Osteoblast (primary cell): ENCODE measurements at regions not wholly inside any gene's neighbourhood (a gene's known extent, or its start where the extent isn't known, plus 50 kb on each side); places are given as distances from the start of the nearest gene placed in this dataset.

Source experiments
- DNase-seq: peaks from one replicate; pipeline ENCODE4 v3.0.0; 2011; ENCODE audit warnings: low spot score, mixed read lengths; ENCODE audit not compliant: insufficient read length; ENCODE audit errors: missing footprints
- H2AFZ ChIP-seq: 2 replicates; pipeline ENCODE4 v1.6.0; 2011; ENCODE audit warnings: mild to moderate bottlenecking, low read length
- H3K27ac ChIP-seq: 2 replicates; pipeline ENCODE4 v1.5.1; 2011; ENCODE audit warnings: mild to moderate bottlenecking, low read depth, low read length, moderate library complexity
- H3K27me3 ChIP-seq: 2 replicates; pipeline ENCODE4 v1.6.0; 2012; ENCODE audit warnings: mild to moderate bottlenecking, control low read depth, inconsistent platforms, low read length, moderate library complexity; ENCODE audit not compliant: insufficient read depth
- H3K36me3 ChIP-seq: 2 replicates; pipeline ENCODE4 v1.5.1; 2011; ENCODE audit warnings: mild to moderate bottlenecking, low read length, control low read depth, moderate library complexity; ENCODE audit not compliant: insufficient read depth
- H3K4me1 ChIP-seq: 2 replicates; pipeline ENCODE4 v1.5.1; 2011; ENCODE audit warnings: mild to moderate bottlenecking, low read length, control low read depth, moderate library complexity; ENCODE audit not compliant: insufficient read depth
- H3K4me2 ChIP-seq: 2 replicates; pipeline ENCODE4 v1.6.0; 2011; ENCODE audit warnings: mild to moderate bottlenecking, low read length; ENCODE audit not compliant: insufficient read depth
- H3K4me3 ChIP-seq: fragments of 200-600 bp; sonication (generic); 3 replicates; pipeline ENCODE4 v1.5.1; 2012; ENCODE audit warnings: mild to moderate bottlenecking, low read length, inconsistent platforms; ENCODE audit not compliant: insufficient read depth
- H3K79me2 ChIP-seq: 2 replicates; pipeline ENCODE4 v1.6.0; 2012; ENCODE audit warnings: mild to moderate bottlenecking, low read length, control low read depth, inconsistent platforms; ENCODE audit not compliant: insufficient read depth
- H3K9me3 ChIP-seq: 2 replicates; pipeline ENCODE4 v1.5.1; 2011; ENCODE audit warnings: low read depth, low read length, control low read depth
- H4K20me1 ChIP-seq: 2 replicates; pipeline ENCODE4 v1.6.0; 2012; ENCODE audit warnings: mild to moderate bottlenecking, low read length, control low read depth; ENCODE audit not compliant: insufficient read depth
- CTCF ChIP-seq: IDR thresholded peaks from 2 replicates; pipeline ENCODE4 v1.5.1; 2011; ENCODE audit warnings: mild to moderate bottlenecking, low read depth, low read length, moderate library complexity; ENCODE audit errors: extremely low read depth

DNA sequence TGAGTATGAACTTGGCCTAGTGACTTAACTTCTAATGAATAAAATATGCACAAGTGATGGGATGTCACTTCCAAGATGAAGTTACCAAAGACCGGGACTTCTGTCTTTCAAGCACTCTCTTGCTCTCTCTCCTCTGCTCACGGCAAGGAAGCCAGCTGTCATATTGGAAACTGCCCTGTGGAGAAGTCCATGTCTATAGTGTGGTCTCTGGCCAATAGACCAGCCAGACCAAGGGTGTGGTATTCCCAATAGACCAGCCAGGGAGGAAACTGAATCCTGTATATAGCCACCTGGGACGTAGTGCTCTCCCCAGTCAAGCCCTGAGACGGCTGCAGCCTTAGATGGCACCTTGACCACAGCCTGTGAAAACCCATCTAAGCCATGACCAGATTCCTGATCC, 93.2 kb upstream of the ALX4 start:
- H3K36me3 ChIP-seq = no peaks in the 10 kb centered on the region
- DNase-seq = no peak
- H4K20me1 ChIP-seq = no peaks in the 10 kb centered on the region
- H3K79me2 ChIP-seq = no peaks in the 10 kb centered on the region
- peaks cover 39% of the 10 kb centered on the region for H3K27me3 ChIP-seq
- no peaks in the 10 kb centered on the region for H3K4me1 ChIP-seq
- H3K27ac ChIP-seq = no peak overlapping the region
- H2AFZ ChIP-seq = no peak overlapping the region
- TF ChIP-seq CTCF = no peak
- no peak overlapping the region for H3K4me3 ChIP-seq
- no peak overlapping the region for H3K4me2 ChIP-seq
- H3K9me3 ChIP-seq = no peaks in the 10 kb centered on the region

DNA sequence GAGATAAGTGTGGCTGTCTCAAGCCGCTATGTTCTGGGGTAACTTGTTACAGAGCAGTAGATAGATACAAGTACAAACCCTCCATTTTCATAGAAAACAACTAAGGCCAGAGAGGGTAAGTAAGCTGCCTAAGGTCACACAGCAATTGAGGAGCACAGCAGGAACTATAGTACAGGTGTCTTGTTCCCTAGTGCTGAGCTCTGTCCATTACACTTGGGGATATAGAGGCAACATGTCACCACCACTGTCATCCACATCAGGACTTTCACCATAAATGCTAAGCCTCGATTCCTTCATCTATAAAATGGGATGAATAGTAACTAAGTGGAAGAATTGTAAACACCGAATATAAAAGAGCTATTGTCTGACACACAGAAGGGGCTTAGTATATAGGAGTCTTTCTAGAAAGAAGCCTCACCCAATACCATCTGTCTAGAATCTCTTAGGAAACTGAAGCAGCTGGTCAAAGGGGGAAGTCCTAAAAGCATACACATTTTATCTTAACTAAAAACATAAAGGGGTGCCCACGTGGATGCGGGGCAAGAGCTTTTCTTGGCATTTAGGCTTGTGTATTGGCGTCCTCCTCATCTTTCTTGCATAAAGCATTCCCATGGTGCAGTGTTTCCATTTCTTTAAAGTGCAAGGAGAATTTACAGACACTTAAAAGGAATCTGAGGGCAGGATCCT, 93.8 kb upstream of the ALX4 start:
- Histone ChIP-seq H3K4me3 (no peak overlapping the region), H3K27me3 (peaks cover 39% of the 10 kb centered on the region), H3K36me3 (no peaks in the 10 kb centered on the region), H3K27ac (no peak overlapping the region), H3K4me1 (no peaks in the 10 kb centered on the region), H3K79me2 (no peaks in the 10 kb centered on the region), H2AFZ (no peak overlapping the region), H4K20me1 (no peaks in the 10 kb centered on the region), H3K9me3 (no peaks in the 10 kb centered on the region), H3K4me2 (no peak overlapping the region)
- no peak for DNase-seq
- TF ChIP-seq CTCF = no peak

- no peak overlapping the region for H2AFZ ChIP-seq
- no peak for DNase-seq
- no peaks in the 10 kb centered on the region for H3K36me3 ChIP-seq
- H3K27me3 ChIP-seq = peaks cover 35% of the 10 kb centered on the region
- H3K4me2 ChIP-seq = no peak overlapping the region
- no peaks in the 10 kb centered on the region for H3K79me2 ChIP-seq
- H3K27ac ChIP-seq = no peak overlapping the region
- H3K9me3 ChIP-seq = no peaks in the 10 kb centered on the region
- H3K4me3 ChIP-seq = no peak overlapping the region
- no peaks in the 10 kb centered on the region for H3K4me1 ChIP-seq
- no peak for TF ChIP-seq CTCF
- no peaks in the 10 kb centered on the region for H4K20me1 ChIP-seq
These were observed 94.4 kb upstream of the ALX4 start for GRCh38 chr11:44404301-44404700.

GRCh38 chr11:44404736-44405395, 94.9 kb upstream of the ALX4 start:
- no peak for DNase-seq
- Histone ChIP-seq H3K9me3 (no peaks in the 10 kb centered on the region), H2AFZ (no peak overlapping the region), H3K4me3 (no peak overlapping the region), H3K4me2 (no peak overlapping the region), H3K27ac (no peak overlapping the region), H3K36me3 (no peaks in the 10 kb centered on the region), H3K4me1 (no peaks in the 10 kb centered on the region), H3K27me3 (peaks cover 32% of the 10 kb centered on the region), H4K20me1 (no peaks in the 10 kb centered on the region), H3K79me2 (no peaks in the 10 kb centered on the region)
- TF ChIP-seq CTCF = no peak
